ENCODE measurements at regions not wholly inside any gene's neighbourhood (a gene's known extent, or its start where the extent isn't known, plus 50 kb on each side); places are given as distances from the start of the nearest gene placed in this dataset.

DNA sequence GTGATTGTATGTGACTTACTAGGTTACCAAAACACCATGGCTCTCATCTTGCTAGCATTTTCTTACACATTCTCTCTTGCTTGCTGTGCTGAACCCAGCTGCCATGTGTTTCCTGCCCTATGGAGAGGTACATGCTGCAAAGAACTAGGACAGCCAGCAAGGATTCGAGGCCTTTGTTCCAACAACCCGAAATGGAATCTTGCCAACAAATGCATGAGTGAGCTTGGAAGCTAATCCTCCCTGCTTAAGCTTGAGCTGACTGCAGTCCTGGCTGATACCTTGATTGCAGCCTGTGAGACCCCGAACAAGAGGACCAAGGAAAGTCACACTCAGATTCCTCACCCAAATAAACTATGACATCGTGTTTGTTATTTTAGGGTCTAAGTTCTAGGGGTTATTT is 651.2 kb downstream of the SLITRK6 start:
- TF ChIP-seq CTCF (IDR thresholded peaks at IDR 0.05 in 4 of 5, conservative IDR thresholded peaks at IDR 0.05 in 1 of 5) (no peak), POLR2A (IDR thresholded peaks at IDR 0.05) (no peak)
